HG03457 (cell line): ENCODE measurements at regions not wholly inside any gene's neighbourhood (a gene's known extent, or its start where the extent isn't known, plus 50 kb on each side); places are given as distances from the start of the nearest gene placed in this dataset.
"Not testable (repeated sequence)": the region's sequence is repeated elsewhere in the genome, so short reads cannot be mapped to it uniquely, and the experiment has no call there.

Source experiments
- ATAC-seq: cut with Tn5 transposase; IDR thresholded peaks from one replicate; pipeline ENCODE4 v1.9.1; 2021; ENCODE audit warnings: moderate number of reproducible peaks; ENCODE audit not compliant: unreplicated experiment

DNA sequence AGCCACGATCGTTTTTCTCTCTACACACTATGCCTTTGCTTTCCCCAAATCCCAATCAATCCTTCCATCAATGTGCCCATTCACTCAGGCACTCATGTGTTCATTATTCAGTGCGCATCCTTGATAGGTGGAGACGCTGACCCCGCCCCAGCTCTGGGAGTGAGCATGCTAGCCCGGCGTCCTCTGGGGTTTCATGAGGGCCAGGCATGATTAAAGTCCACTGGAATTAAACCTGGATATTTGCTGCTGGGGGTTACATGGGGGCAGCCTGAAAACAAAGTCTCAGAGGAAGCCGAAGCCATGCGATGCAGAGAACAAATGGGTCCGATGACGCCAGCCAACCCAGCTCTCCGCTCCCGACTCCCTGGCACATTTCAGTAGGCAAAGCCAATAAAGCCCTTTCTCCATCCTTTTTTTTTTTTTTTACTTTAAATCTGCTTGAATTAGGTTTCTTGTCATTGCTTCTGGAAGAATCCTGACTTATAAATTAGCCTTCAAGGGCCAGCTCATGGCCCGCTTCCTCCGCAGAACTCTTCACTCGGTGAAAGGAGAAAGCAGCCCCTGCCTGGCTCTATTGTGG, 316.4 kb upstream of the ID2 start:
- no peak for ATAC-seq

DNA sequence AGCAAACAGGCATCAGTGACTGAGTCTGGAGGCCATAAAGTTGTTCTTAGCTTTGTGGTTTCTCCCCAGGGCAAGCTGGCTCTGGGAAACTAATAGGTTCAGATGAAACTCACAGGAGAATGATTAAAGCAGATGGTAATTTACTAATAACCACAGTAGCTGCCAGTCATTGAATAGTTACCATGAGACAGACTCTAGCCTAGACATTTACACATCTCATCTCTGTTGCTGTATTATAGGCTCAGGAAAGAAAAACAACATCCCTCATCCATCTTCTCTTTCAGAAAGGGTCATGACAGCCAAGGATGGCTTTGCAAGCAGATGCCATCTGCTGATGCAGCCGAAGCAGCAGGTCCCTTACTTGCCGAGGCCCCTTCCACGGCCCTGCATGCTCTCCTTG, 314.0 kb upstream of the ID2 start:
- no peak for ATAC-seq

DNA sequence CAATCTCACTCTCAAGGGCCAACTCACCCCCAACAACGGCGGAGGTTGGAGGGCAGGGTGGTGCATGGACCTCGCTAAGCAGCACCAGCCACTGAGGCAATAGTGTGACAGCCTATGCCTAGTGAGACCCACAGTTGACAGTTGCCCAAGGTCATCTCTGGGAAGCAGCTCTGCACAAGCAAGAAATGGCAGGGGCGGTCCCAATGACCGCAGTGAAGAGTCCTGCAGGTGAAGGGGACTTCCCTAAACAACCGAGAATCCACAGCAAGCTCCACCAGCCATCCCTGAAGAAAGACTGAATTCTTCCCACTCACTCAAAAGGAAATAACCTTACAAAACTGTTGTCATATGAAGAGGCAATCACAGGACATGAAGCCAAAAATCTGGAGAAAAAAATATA, 313.4 kb upstream of the ID2 start:
- no peak for ATAC-seq

DNA sequence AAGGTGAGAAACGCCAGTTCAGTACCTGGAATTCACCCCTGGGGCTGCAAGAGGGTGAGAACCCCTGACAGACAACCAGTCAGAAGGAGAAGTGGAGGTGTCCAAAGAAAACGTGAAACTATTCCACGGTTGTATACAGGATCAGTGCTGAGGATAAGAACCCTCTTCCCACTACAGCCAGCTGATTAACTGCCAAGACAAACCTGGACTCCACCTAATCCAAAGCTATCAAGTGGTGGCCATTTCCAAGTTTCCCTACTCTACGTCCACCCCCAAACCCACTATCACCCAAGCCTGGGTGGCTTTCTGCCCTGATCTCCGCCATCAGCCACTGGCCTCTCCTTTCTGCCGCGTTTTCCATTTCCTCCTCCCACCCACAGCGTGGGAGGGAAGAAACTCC, 312.3 kb upstream of the ID2 start:
- no peak for ATAC-seq

- ATAC-seq = no peak
These were observed 311.5 kb upstream of the ID2 start for GRCh38 chr2:8370258-8370802.

- no peak for ATAC-seq
These were observed 310.2 kb upstream of the ID2 start for GRCh38 chr2:8371653-8372052.

DNA sequence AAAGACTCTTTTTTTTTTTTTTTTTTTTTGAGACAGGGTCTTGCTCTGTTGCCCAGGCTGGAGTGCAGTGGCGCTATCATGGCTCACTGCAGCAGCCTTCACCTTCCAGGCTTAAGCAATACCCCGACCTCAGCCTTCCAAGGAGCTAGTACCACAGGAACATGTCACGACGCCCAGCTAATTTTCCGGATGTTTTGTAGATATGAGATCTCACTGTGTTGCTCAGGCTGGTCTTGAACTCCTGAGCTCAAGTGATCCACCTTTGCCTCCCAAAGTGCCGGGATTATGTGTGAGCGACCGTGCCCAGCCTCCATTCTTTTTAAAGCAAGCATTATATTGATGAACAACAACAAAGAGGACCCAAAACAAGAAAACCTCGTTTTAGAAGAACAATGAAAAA, 307.1 kb upstream of the ID2 start:
- ATAC-seq = no peak

GRCh38 chr2:8376603-8377410, 305.0 kb upstream of the ID2 start:
- no peak for ATAC-seq

DNA sequence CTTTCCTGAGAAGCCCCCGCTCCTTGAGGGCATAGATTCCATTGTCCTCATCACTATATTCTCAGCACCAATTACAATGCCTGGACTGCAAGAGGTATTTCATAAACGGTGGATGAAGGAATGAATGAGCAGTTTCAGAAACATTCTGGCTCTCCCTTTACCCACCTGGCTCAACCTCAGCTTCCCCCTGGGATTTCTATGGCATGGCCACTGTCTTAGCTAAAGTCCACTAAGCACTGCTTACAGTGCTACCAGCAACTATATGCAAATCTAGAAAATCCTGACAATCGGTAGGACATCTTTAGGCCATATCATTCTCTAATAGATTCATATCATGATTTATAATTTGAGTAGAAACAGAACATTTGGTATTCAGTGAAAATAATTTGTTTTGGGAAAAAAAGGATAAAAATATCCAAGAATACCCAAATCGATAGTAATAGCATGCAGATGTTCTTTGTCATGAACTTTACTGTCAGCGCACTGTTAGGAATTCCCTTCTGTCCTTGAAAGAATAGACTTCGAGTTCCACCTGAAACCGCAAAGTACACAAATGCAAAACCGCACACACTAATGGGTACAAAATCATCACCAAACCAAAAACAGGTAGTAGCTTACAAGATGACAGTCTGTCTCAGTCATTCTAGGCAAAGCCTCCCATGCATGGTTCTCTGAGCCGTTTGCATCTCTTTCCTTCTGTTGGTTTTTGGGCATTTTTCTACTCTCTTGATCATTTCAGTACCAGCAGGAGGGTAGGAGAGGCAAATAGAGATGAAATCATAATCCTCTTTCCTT, 303.6 kb upstream of the ID2 start:
- peak; percentile 70 for ATAC-seq

GRCh38 chr2:8379128-8379527, 302.7 kb upstream of the ID2 start:
- no peak for ATAC-seq

DNA sequence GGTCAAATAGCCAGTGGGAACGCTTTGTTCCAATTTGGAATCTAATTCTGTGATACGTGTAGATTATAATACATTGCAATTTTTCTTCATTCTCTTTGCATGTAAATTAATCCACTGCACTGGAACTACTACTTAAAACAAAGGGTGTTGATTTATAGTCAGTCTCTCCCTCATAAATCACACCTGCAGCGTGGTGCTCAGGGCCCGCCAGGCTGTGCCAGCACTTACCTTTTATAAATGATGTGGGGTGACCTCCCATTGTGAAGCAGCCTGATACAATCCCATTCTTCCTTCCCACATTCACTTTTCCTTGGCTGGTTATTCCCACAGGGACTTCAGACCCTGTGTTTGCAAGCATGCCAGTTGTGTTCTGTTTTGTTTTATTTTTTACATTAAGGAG, 302.3 kb upstream of the ID2 start:
- ATAC-seq = no peak

DNA sequence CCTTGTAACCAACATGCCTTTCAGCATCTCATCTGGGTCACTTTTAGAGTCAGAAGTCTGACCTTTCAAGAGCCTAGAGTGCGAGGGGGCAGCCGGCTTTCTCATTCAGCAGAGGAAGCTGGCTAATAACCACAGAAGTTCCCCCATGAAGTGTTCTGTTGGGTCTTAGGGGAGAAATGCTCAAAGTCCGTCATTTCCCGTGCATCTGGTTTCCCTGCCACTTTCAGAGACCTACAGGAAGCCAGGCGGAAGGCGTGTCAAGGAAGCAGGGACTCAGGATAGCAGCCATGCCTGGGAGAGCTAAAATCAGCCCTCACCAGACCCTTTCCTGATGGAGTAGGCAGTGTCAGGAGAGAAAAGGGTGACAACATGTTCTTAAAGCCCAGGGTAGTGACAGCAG, 301.8 kb upstream of the ID2 start:
- ATAC-seq = no peak

- ATAC-seq = no peak
These were observed 301.3 kb upstream of the ID2 start for GRCh38 chr2:8380566-8380965.

DNA sequence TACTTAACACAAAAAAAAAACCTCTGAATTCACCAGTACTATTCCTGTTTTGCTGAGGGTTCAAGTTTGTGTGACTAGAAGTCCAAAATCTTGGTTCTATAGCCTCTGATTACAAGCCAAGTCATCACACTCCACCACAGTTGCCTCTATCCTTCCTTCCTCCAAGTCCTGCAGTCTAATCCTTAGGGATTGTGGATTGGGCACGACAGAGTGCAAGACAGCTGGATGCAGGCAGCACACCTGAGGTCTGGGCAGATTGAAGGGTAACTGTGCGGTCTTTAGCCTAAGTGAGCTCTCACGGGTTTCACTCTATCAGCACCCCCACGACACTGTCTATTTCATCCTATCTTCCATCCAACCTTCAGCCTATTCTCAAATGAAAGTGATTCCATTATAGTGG, 299.4 kb upstream of the ID2 start:
- no peak for ATAC-seq

DNA sequence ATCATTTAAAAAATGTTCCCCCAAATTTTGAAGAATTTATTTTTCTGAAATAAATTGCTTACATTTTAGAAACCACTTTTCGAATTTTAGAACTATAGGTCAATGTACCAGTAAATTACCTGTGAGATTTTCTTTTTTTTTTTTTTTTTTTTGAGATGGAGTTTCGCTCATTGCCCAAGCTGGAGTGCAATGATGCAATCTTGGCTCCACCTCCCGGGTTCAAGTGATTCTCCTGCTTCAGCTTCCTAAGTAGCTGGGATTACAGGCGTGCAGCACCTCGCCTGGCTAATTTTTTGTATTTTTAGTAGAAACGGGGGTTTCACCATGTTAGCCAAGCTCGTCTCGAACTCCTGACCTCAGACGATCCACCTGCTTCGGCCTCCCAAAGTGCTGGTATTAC, 295.1 kb upstream of the ID2 start:
- not testable (repeated sequence) for ATAC-seq

DNA sequence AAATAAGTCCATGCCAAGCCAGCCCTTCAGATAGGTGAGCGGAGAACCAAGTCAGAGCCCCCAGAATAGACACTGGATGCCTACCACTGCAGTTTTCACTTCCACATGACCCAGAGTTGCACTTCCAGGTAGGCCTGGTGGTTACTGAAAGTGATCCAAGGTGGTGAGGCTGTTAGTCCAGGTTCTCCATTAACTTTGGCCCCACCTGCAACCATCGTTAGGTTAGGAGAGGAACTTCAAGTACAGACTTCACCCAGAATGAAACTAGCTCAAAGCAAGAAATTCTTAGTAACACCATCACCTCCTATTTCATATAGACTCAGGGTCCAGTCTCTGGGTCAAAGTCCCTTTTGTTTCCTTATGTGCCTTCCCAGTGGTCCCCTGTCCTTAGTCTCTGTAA, 293.1 kb upstream of the ID2 start:
- no peak for ATAC-seq

GRCh38 chr2:8389431-8390108, 292.3 kb upstream of the ID2 start:
- no peak for ATAC-seq

GRCh38 chr2:8391126-8391525, 290.7 kb upstream of the ID2 start:
- ATAC-seq = no peak

DNA sequence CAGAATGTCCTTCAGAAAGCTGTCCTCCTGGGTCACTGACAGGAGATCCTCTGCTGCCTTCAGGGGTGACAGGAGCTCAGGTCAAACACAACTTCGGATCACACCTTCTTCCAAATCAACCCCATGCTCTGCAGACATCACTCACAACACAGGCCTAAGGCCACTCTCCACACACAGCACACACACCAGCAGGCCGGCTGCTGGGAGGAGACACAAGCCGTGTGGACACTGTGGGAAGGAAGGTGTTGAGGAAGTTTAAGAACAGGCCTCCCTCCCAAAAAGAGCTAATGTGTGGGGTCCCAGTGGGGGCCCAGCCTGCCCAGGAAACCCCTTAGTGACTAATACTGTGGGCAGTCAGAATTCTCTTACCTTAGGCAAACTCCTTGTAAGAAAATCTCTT, 290.3 kb upstream of the ID2 start:
- ATAC-seq = no peak

DNA sequence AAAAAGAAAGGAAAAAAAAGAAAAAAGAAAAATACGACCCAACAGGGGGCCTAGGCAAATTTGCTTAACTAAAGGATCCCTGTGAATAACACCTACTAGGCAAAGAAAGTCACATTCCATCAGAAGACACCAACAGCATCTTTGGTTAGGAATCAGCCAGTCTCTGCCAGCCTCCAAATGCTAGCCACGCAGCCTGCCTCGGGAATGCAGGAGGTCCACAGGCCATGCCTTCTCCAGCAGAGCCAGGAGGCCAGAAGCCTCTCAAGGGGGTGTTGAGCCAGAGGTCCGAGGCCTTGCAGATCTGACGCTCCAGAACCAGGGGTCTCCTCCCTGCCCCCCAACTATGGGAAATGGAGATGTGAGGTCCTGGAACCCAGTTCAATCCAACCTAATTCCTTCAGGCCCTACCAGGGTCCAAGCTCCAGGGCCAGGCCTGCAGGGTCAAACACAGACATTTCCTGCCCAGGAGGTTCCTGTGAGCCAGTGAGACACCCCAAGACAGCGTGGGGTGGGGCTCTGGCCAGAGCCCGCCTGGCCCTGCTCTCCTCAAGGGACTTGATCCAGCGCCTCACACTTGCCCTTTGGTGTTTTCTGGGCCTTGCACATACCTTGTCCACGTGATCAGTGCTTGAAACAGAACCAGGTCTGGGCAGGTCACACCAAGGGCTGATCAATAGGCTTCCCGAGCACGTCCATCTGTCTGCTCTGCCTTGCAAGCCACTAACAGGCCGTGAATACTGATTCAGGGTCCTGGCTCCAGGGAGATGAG, 289.6 kb upstream of the ID2 start:
- ATAC-seq = no peak
